Neural progenitor cell (in vitro differentiated cells): ENCODE measurements at regions not wholly inside any gene's neighbourhood (a gene's known extent, or its start where the extent isn't known, plus 50 kb on each side); places are given as distances from the start of the nearest gene placed in this dataset.

Experiments used
- EZH2 ChIP-seq: fragments of 200-600 bp; sonication (generic); IDR thresholded peaks from 2 replicates; pipeline ENCODE4 v1.6.1; 2017; ENCODE audit warnings: antibody characterized with exemption, mild to moderate bottlenecking, moderate library complexity
- EZH2phosphoT487 ChIP-seq: fragments of 200-600 bp; sonication (generic); IDR thresholded peaks from 2 replicates; pipeline ENCODE4 v1.6.1; 2017; ENCODE audit warnings: antibody characterized with exemption
- TF ChIP-seq, protein P1 (sequence below): fragments of 200-600 bp; sonication (generic); IDR thresholded peaks from 2 replicates; pipeline ENCODE4 v1.5.1; 2017; ENCODE audit warnings: antibody characterized with exemption, mild to moderate bottlenecking

DNA sequence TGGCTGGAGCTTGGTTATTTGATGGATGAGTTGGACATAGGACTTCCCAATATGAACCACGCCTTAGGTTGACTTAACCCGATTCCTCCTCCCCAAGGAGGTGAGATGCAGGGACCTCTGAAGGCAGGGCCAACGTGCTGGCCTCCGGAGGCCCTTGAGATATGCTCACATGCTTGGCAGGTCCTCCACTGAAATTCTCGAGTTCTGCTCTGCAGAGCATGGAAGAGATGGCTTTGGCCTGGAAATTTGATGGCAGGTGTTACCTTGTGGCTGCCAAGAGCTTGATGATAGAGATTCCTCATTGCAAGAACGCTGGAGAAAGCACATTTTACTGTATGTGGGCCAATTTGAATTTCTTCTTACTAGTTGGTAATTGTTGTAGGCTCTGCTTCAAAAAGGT, 117.4 kb upstream of the LIMCH1 start:
- TF ChIP-seq, protein P1, sequence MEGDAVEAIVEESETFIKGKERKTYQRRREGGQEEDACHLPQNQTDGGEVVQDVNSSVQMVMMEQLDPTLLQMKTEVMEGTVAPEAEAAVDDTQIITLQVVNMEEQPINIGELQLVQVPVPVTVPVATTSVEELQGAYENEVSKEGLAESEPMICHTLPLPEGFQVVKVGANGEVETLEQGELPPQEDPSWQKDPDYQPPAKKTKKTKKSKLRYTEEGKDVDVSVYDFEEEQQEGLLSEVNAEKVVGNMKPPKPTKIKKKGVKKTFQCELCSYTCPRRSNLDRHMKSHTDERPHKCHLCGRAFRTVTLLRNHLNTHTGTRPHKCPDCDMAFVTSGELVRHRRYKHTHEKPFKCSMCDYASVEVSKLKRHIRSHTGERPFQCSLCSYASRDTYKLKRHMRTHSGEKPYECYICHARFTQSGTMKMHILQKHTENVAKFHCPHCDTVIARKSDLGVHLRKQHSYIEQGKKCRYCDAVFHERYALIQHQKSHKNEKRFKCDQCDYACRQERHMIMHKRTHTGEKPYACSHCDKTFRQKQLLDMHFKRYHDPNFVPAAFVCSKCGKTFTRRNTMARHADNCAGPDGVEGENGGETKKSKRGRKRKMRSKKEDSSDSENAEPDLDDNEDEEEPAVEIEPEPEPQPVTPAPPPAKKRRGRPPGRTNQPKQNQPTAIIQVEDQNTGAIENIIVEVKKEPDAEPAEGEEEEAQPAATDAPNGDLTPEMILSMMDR: no peak
- TF ChIP-seq EZH2 (no peak), EZH2phosphoT487 (no peak)
